OCI-M1 (cell line): ENCODE measurements at regions not wholly inside any gene's neighbourhood (a gene's known extent, or its start where the extent isn't known, plus 50 kb on each side); places are given as distances from the start of the nearest gene placed in this dataset.

Experiments used
- DNase-seq: peaks from one replicate; lab custom pipeline; 2025; lab: John Stamatoyannopoulos, UW

DNA sequence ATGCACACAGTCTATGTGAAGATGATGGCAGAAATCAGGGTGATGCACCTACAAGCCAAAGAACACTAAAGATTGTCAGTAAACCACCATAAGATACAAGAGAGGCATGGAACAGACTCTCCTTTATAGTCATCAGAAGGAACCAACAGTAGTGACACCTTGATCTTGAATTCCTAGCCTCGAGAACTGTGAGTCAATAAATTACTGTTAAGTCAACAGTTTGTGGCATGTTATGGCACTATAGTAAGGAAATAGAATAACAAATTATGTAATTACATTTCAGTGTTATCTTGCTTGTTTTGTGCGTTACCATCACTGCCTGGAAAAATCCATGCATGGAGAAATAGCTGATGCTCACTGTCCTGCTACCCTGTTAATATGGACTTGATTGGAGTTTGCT, 110.2 kb upstream of the LRP1B start:
- DNase-seq = no peak

DNA sequence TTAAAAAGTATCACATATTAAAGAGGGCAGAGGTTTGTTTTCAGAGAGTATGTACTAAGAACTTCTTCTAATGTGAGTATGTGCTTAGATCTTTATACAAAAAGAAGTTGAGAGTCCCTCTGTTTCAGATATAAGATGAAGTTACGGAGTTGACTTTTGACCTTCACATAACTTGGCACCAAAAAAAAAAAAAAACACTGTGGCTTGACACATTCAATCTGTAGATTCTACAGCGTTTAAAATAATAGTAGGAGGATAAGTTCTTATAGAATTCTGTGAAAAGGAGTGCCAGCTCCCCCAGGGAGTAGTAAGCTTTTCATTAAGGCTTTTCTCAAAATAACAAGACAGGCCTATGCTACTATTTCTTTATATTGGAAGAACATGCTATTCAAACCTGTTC, 105.4 kb upstream of the LRP1B start:
- DNase-seq = no peak

DNA sequence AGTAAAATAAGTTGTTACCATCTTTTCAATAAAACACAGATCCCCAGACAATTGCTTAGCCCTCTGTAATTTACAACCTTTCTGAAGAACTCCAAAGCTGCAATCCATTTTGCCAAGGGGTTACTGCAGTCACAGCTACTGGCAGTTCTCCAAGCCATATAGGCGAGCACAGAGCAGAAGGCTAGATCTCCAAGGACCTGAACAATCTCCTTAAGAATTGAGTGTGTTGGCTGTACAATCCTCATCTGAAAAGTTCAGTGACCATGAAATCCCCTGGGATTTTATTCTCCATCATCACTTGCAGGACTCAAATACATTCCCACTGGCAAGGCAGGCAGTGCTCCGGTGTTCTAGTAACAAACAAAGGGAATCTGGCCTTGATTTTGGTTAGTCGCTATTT, 103.9 kb upstream of the LRP1B start:
- DNase-seq = peak; percentile 23

GRCh38 chr2:142223309-142223708, 92.5 kb upstream of the LRP1B start:
- no peak for DNase-seq

- no peak for DNase-seq
Measured at GRCh38 chr2:142222715-142223114, 91.9 kb upstream of the LRP1B start.

GRCh38 chr2:142220901-142221300, 90.1 kb upstream of the LRP1B start:
- no peak for DNase-seq

- no peak for DNase-seq
Measured at GRCh38 chr2:142220239-142220638, 89.4 kb upstream of the LRP1B start.

GRCh38 chr2:142218471-142218870, 87.7 kb upstream of the LRP1B start:
- DNase-seq = no peak

DNA sequence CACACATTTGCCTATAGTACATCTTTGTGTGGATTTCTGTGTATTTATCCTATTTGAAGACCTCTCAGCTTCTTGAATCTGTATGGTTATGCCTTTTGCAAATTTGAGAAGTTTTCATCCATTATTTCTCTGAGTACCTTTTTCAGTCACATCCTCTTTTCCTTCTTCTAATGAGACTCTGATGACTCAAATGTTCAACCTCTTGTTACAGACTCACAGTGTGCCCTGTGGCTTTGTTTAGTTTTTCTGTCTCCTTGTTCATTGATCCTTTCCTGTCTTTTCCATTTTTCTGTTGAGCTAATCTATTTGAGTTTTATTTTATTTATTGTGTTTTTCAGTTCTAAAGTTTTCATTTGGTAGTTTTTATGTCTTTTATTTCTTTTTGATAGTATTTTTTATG, 87.0 kb upstream of the LRP1B start:
- no peak for DNase-seq

DNA sequence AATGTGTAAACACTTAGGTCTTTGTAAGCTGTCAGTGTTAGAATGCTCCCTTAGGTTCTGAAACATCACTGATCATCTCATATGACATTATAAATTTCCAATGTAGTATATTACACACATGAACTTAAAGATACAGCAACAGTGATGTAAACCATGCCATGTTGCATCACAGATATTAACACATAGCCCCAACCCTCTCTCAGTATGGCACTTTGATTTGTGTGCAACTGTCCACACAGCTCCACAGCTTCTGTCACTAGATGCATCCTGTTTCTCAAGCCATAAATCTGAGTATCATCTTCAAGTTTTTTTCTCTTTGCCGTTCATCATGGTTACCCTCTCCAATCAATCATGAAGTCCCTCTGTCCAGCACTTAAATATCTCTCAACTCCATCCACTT, 69.2 kb upstream of the LRP1B start:
- no peak for DNase-seq

GRCh38 chr2:142199073-142199472, 68.3 kb upstream of the LRP1B start:
- no peak for DNase-seq

GRCh38 chr2:142190805-142191204, 60.0 kb upstream of the LRP1B start:
- DNase-seq = no peak

DNA sequence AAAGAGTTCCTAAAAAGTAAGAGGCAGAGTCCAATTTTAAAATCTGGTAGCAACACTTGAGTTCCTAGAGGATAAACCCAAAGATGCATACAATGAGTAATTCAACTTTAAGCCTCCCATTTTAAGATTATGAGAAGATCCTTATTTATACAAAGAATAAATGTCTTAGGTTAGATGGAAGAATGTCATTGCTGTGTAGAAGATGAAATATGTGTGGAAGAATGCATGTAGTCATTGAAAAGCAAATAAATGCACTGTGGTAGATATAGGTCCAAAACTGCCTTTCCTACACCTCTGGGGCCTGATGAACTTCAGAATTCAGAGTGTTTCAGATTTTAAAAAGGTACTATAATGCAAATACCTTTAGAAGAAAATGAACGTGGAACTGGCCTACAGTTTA, 58.7 kb upstream of the LRP1B start:
- DNase-seq = no peak

- no peak for DNase-seq
Measured at GRCh38 chr2:142188562-142188961, 57.7 kb upstream of the LRP1B start.

GRCh38 chr2:142180820-142181533, 50.2 kb upstream of the LRP1B start:
- peak; percentile 75 for DNase-seq
